22Rv1 (cell line): ENCODE measurements at regions not wholly inside any gene's neighbourhood (a gene's known extent, or its start where the extent isn't known, plus 50 kb on each side); places are given as distances from the start of the nearest gene placed in this dataset.

Experiments used
- ZFX ChIP-seq: fragments of 450-650 bp; IDR thresholded peaks from 2 replicates; pipeline ENCODE4 v1.6.1; 2017; ENCODE audit warnings: antibody characterized with exemption, borderline replicate concordance
- TF ChIP-seq, protein P1 (sequence below): fragments of 450-650 bp; IDR thresholded peaks from 2 replicates; pipeline ENCODE4 v1.5.1; 2017; ENCODE audit warnings: mild to moderate bottlenecking

DNA sequence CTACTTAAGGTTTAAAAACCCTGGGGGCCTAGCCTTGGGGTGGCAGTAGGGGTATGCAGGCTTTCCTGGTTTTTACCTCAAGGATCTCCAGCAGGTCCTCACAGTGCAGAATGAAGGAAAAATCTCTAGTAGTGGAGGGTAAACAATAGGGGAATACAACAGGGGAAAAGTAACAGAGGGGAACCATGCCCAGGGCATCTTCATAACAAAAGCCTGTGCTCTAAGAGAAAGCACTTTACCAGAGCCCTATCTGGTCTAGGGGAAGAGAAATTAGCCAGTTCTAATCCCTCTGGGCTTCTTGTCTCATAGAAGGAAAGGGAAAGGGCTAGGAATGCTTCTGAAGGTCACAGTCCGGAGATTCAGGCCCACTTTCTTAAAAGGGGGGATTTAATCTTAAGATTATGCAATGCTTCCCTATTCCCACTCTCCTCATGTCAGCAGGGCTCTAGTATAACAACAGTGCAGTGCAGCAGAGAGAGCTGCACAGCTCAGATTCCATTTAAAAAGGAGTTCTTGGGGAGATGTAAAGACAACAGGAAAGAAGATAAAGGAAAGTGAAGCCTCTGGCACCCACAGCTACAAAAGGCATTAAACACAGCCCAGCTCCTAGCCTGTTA, 149.0 kb upstream of the CYP1B1 start:
- TF ChIP-seq, protein P1, sequence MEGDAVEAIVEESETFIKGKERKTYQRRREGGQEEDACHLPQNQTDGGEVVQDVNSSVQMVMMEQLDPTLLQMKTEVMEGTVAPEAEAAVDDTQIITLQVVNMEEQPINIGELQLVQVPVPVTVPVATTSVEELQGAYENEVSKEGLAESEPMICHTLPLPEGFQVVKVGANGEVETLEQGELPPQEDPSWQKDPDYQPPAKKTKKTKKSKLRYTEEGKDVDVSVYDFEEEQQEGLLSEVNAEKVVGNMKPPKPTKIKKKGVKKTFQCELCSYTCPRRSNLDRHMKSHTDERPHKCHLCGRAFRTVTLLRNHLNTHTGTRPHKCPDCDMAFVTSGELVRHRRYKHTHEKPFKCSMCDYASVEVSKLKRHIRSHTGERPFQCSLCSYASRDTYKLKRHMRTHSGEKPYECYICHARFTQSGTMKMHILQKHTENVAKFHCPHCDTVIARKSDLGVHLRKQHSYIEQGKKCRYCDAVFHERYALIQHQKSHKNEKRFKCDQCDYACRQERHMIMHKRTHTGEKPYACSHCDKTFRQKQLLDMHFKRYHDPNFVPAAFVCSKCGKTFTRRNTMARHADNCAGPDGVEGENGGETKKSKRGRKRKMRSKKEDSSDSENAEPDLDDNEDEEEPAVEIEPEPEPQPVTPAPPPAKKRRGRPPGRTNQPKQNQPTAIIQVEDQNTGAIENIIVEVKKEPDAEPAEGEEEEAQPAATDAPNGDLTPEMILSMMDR = no peak
- no peak for TF ChIP-seq ZFX
